ENCODE measurements at regions not wholly inside any gene's neighbourhood (a gene's known extent, or its start where the extent isn't known, plus 50 kb on each side); places are given as distances from the start of the nearest gene placed in this dataset.
A peak's percentile ranks its signal among the peaks of the same experiment; 100 is the strongest.

- no peak for DNase-seq
These were observed 266.3 kb downstream of the RPLP1 start for GRCh38 chr15:69718916-69719315.

GRCh38 chr15:69719527-69720240 is 267.1 kb downstream of the RPLP1 start:
- DNase-seq = peak; percentile 58 to 71

GRCh38 chr15:69720536-69720935 is 267.9 kb downstream of the RPLP1 start:
- no peak for DNase-seq

- no peak for DNase-seq
These were observed 270.3 kb downstream of the RPLP1 start for GRCh38 chr15:69722924-69723323.

GRCh38 chr15:69723404-69724096 is 270.9 kb downstream of the RPLP1 start:
- peak in 1 of 2 experiments; percentile 18 for DNase-seq

GRCh38 chr15:69724333-69724732 is 271.7 kb downstream of the RPLP1 start:
- no peak for DNase-seq

- DNase-seq = peak in 1 of 2 experiments; percentile 21
These were observed 272.7 kb downstream of the RPLP1 start for GRCh38 chr15:69725275-69725674.

- no peak for DNase-seq
These were observed 273.3 kb downstream of the RPLP1 start for GRCh38 chr15:69725957-69726356.

- DNase-seq = no peak
These were observed 274.7 kb downstream of the RPLP1 start for GRCh38 chr15:69727121-69727924.

GRCh38 chr15:69729167-69729748 is 276.6 kb downstream of the RPLP1 start:
- DNase-seq = peak; percentile 82 to 83

- DNase-seq = no peak
These were observed 277.9 kb downstream of the RPLP1 start for GRCh38 chr15:69730281-69731080.

- no peak for DNase-seq
These were observed 278.4 kb downstream of the RPLP1 start for GRCh38 chr15:69731081-69731330.

- no peak for DNase-seq
These were observed 279.0 kb downstream of the RPLP1 start for GRCh38 chr15:69731581-69731980.

GRCh38 chr15:69732133-69732532 is 279.5 kb downstream of the RPLP1 start:
- no peak for DNase-seq

- DNase-seq = no peak
These were observed 282.1 kb downstream of the RPLP1 start for GRCh38 chr15:69734699-69735098.

GRCh38 chr15:69735121-69735520 is 282.5 kb downstream of the RPLP1 start:
- DNase-seq = no peak

- DNase-seq = no peak
These were observed 283.5 kb downstream of the RPLP1 start for GRCh38 chr15:69736161-69736560.

GRCh38 chr15:69737916-69738315 is 285.3 kb downstream of the RPLP1 start:
- no peak for DNase-seq

- DNase-seq = no peak
These were observed 288.1 kb downstream of the RPLP1 start for GRCh38 chr15:69740684-69741083.

- DNase-seq = no peak
These were observed 289.7 kb downstream of the RPLP1 start for GRCh38 chr15:69742361-69742760.

GRCh38 chr15:69743091-69743490 is 290.5 kb downstream of the RPLP1 start:
- peak in 1 of 2 experiments; percentile 19 for DNase-seq

- DNase-seq = peak in 1 of 2 experiments; percentile 17
These were observed 292.0 kb downstream of the RPLP1 start for GRCh38 chr15:69744391-69745162.
